HUES64 (cell line): ENCODE measurements at regions not wholly inside any gene's neighbourhood (a gene's known extent, or its start where the extent isn't known, plus 50 kb on each side); places are given as distances from the start of the nearest gene placed in this dataset.

Experiments
- H3K27ac ChIP-seq: 2 replicates; pipeline ENCODE4 v1.7.0; 2013; ENCODE audit warnings: low read depth, low read length, inconsistent platforms
- H3K27me3 ChIP-seq: 2 replicates; pipeline ENCODE4 v1.6.1; 2013; ENCODE audit warnings: mild to moderate bottlenecking, low read length; ENCODE audit not compliant: insufficient read depth
- H3K36me3 ChIP-seq: 2 replicates; pipeline ENCODE4 v1.6.1; 2013; ENCODE audit warnings: mild to moderate bottlenecking, low read length; ENCODE audit not compliant: insufficient read depth
- H3K4me1 ChIP-seq: 2 replicates; pipeline ENCODE4 v1.6.1; 2013; ENCODE audit warnings: mild to moderate bottlenecking, low read length, moderate library complexity; ENCODE audit not compliant: insufficient read depth
- H3K4me3 ChIP-seq: 2 replicates; pipeline ENCODE4 v1.5.1; 2013; ENCODE audit warnings: mild to moderate bottlenecking, low read length, moderate library complexity
- H3K9ac ChIP-seq: 2 replicates; pipeline ENCODE4 v1.6.1; 2013; ENCODE audit warnings: mild to moderate bottlenecking, low read depth, low read length
- H3K9me3 ChIP-seq: 2 replicates; pipeline ENCODE4 v1.6.1; 2013; ENCODE audit warnings: low read depth, low read length; ENCODE audit not compliant: insufficient read depth
- WGBS: fragments of 150-250, 120-280 bp; methylation state at CpG from one replicate; pipeline ENCODE4 v1.1.7; 2013; ENCODE audit warnings: missing lambda C conversion rate; 5-methylcytosine and 5-hydroxymethylcytosine counted together

DNA sequence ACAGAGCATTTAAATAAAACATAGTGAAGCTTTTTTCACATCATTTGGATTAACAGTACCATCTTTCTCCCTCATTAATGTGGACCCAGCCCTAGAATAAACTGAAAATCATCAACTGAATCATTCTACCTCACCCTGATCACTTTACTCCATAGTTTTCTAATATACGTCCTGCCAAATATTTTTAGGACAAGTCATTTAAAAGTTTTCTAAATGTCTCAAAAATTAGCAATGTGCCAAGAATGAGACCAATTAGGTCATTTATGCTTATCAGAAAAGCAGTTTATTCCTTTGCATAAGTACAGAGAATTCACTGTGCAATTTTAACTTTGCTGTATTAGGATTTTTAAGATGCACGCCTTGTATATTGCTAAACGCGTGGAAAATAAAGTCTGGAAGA, 284.4 kb downstream of the PIK3R1 start:
- 97% methylated on average over 4 of the region's 4 CpGs for WGBS
- Histone ChIP-seq H3K27ac (no peak overlapping the region), H3K9me3 (peaks cover 35% of the 10 kb centered on the region), H3K4me1 (no peaks in the 10 kb centered on the region), H3K9ac (no peak overlapping the region), H3K4me3 (no peak overlapping the region), H3K27me3 (no peaks in the 10 kb centered on the region), H3K36me3 (no peaks in the 10 kb centered on the region)

DNA sequence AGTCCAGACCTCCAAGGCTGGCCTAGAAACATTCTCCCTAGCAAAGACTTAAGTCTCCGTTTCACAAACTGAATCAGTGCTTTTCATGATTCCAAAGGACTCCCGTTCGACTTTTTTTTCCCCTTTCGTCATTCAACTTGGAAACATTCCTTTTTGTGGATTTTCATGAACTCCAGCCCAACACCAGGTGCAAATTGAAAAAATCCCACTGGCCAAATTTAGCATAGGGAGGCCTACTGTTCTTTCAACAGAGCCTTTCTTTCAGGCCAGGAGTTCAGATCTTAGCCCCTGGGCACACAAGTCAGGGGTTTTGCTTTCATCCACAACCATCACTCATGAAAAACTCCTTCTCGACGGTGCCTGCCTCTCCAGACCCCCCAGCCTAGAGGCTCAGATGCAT, 285.3 kb downstream of the PIK3R1 start:
- Histone ChIP-seq H3K27ac (no peak overlapping the region), H3K9me3 (peaks cover 31% of the 10 kb centered on the region), H3K4me3 (no peak overlapping the region), H3K4me1 (no peaks in the 10 kb centered on the region), H3K27me3 (no peaks in the 10 kb centered on the region), H3K36me3 (no peaks in the 10 kb centered on the region), H3K9ac (no peak overlapping the region)
- WGBS = 96% methylated on average over 4 of the region's 6 CpGs

DNA sequence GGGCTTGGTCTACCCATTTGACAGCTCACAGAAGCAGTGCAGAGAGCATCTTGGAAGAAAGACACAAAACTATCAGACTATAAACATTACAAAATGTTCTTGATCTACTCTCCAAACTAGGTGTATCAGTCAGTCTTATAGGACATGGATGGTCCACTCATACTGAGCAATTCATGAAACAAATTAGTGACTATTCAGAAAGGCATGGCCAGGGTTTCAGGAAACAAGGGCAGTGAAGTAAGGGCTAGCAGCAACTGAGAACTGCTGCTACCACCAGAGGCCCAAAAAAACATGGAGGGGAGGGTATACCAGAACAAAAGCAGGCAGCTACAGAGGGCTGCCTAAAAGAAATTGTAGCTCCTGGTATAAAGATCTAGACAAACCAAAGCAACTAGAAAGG, 287.0 kb downstream of the PIK3R1 start:
- Histone ChIP-seq H3K9me3 (peaks cover 18% of the 10 kb centered on the region), H3K4me3 (no peak overlapping the region), H3K4me1 (peaks cover 5% of the 10 kb centered on the region; the same call in 1 of the 2 replicates), H3K27me3 (no peaks in the 10 kb centered on the region), H3K36me3 (no peaks in the 10 kb centered on the region), H3K27ac (no peak overlapping the region), H3K9ac (no peak overlapping the region)

DNA sequence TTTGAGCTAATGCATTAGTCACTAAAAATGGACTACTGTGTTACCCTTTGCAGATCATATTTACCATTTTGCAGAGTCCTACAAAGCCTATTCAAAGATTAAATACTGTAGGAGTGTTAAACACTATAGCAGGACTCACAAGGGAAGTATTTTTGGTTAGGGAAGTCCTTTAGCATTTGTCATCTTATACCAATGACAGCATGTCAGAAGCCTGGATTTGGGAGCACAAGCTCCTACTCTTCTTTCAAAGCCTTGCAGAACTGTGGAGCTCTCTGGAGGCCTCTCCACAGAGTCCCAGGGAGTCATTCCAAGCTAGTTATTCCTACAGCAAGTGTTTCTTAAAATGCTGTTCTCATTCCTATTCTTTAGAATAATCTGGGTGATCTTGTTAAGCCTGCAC, 288.8 kb downstream of the PIK3R1 start:
- Histone ChIP-seq H3K36me3 (no peaks in the 10 kb centered on the region), H3K4me3 (no peak overlapping the region), H3K9me3 (0 out of 2 replicates have a peak, but pooled peaks cover under 1% of the 10 kb centered on the region), H3K9ac (no peak overlapping the region), H3K27ac (no peak overlapping the region), H3K4me1 (peaks cover 5% of the 10 kb centered on the region; the same call in 1 of the 2 replicates), H3K27me3 (no peaks in the 10 kb centered on the region)

- WGBS = 100% methylated on average over 1 of the region's 2 CpGs
- H3K27me3 ChIP-seq = no peaks in the 10 kb centered on the region
- H3K9me3 ChIP-seq = no peaks in the 10 kb centered on the region
- no peak overlapping the region for H3K27ac ChIP-seq
- no peak overlapping the region for H3K9ac ChIP-seq
- H3K4me3 ChIP-seq = no peak overlapping the region
- H3K4me1 ChIP-seq = peaks cover 5% of the 10 kb centered on the region; the same call in 1 of the 2 replicates
- no peaks in the 10 kb centered on the region for H3K36me3 ChIP-seq
These were observed 290.6 kb downstream of the PIK3R1 start for GRCh38 chr5:68505917-68506860.

DNA sequence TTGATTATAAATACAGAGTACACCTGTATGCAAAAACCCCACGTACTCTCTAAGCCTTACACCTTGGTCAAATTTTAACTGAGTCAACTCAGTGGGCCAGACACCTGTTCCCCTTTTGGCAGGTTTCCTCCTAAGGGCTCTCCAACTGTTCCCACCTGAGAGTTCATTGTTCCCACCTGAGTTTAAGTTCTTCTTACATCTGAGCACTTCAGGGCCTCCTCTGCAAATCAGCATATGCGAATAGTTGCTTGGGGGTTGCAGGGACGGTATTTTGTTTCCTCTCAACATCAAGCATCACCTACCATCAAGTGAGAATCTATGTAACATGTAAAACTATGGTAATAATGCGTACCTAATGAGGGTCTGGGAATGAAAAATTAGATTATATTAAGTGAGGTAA, 300.0 kb downstream of the PIK3R1 start:
- H3K9me3 ChIP-seq = no peaks in the 10 kb centered on the region
- H3K36me3 ChIP-seq = no peaks in the 10 kb centered on the region
- H3K27ac ChIP-seq = no peak overlapping the region
- 92% methylated on average over 2 of the region's 4 CpGs for WGBS
- H3K9ac ChIP-seq = no peak overlapping the region
- peaks cover 11% of the 10 kb centered on the region for H3K4me1 ChIP-seq
- no peaks in the 10 kb centered on the region for H3K27me3 ChIP-seq
- H3K4me3 ChIP-seq = no peak overlapping the region

DNA sequence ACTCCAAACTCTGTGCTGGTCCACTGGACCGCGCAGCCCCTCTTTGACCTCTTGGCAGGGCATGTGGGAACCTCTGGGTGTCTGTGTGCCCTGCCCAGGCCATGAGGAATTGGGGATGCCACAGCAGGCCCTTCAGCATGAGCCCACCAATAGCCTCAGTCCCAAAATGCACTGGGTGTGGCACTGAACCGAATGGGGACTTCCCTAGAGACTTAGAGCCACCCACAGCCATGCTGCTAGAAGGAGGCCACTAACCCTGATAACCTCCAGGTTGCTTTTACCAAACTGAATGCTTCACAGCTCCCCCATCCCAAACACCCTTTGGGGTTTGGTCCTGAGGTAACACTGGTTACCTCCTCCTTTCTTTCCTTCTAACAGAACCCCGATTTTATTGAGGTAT, 302.7 kb downstream of the PIK3R1 start:
- Histone ChIP-seq H3K4me3 (no peak overlapping the region), H3K9ac (no peak overlapping the region), H3K9me3 (no peaks in the 10 kb centered on the region), H3K36me3 (no peaks in the 10 kb centered on the region), H3K27me3 (no peaks in the 10 kb centered on the region), H3K4me1 (peaks cover 11% of the 10 kb centered on the region), H3K27ac (no peak overlapping the region)
- WGBS = 96% methylated on average over 4 of the region's 4 CpGs

- Histone ChIP-seq H3K9me3 (no peaks in the 10 kb centered on the region), H3K27ac (no peak overlapping the region), H3K9ac (no peak overlapping the region), H3K4me3 (no peak overlapping the region), H3K4me1 (peaks cover 11% of the 10 kb centered on the region), H3K27me3 (no peaks in the 10 kb centered on the region), H3K36me3 (no peaks in the 10 kb centered on the region)
- WGBS = 98% methylated on average over 3 of the region's 3 CpGs
These were observed 303.6 kb downstream of the PIK3R1 start for GRCh38 chr5:68519143-68519542.

GRCh38 chr5:68521776-68522175, 306.2 kb downstream of the PIK3R1 start:
- H3K9me3 ChIP-seq = no peaks in the 10 kb centered on the region; the same call in 1 of the 2 replicates

GRCh38 chr5:68522863-68523262, 307.3 kb downstream of the PIK3R1 start:
- H3K27me3 ChIP-seq = no peaks in the 10 kb centered on the region
- H3K4me3 ChIP-seq = no peak overlapping the region
- no peak overlapping the region for H3K27ac ChIP-seq
- WGBS = 94% methylated on average over 4 of the region's 4 CpGs
- no peak overlapping the region for H3K9ac ChIP-seq
- H3K4me1 ChIP-seq = no peaks in the 10 kb centered on the region
- H3K36me3 ChIP-seq = no peaks in the 10 kb centered on the region
- peaks cover 7% of the 10 kb centered on the region for H3K9me3 ChIP-seq

More at GRCh38 chr5:68521776-68522175, 306.2 kb downstream of the PIK3R1 start:
- no peak overlapping the region for H3K27ac ChIP-seq
- no peaks in the 10 kb centered on the region for H3K27me3 ChIP-seq
- 100% methylated on average over 1 of the region's 1 CpG for WGBS
- H3K4me3 ChIP-seq = no peak overlapping the region
- no peak overlapping the region for H3K9ac ChIP-seq
- H3K4me1 ChIP-seq = no peaks in the 10 kb centered on the region
- no peaks in the 10 kb centered on the region for H3K36me3 ChIP-seq

DNA sequence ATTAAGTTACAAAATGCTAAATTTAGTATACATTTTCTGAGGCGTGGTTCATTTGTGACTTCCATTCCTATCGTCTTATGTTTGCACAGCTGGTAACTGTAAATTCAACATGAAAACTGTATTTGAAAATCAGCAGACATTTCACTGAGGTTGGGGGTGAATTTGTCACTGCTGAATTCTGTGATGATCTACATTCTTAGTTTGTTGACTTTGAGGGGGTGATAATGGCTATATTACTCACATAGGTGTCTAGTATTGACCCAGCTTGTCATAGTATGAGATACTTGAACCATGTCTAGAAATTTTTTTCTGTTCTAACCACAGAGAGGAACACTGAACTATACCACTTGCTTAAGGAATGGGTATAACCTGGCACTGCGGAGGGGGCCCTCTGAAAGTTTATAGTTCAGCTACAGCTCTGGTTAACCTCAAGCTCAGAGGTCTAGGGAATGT, 313.3 kb downstream of the PIK3R1 start:
- Histone ChIP-seq H3K9me3 (peaks cover 14% of the 10 kb centered on the region), H3K27me3 (no peaks in the 10 kb centered on the region), H3K27ac (no peak overlapping the region), H3K4me3 (no peak overlapping the region), H3K4me1 (peaks cover 10% of the 10 kb centered on the region), H3K9ac (no peak overlapping the region), H3K36me3 (no peaks in the 10 kb centered on the region)
- 83% methylated on average over 3 of the region's 3 CpGs for WGBS
